Smooth muscle cell (in vitro differentiated cells): ENCODE measurements at regions not wholly inside any gene's neighbourhood (a gene's known extent, or its start where the extent isn't known, plus 50 kb on each side); places are given as distances from the start of the nearest gene placed in this dataset.
"Not testable (repeated sequence)": the region's sequence is repeated elsewhere in the genome, so short reads cannot be mapped to it uniquely, and the experiment has no call there.

Source experiments
- DNase-seq: peaks from one replicate; lab custom pipeline; 2025; ENCODE audit not compliant: unreplicated experiment; lab: John Stamatoyannopoulos, UW
- H2AFZ ChIP-seq: fragments of 200-600 bp; sonication (generic); 2 replicates; pipeline ENCODE4 v1.6.0; 2016; ENCODE audit warnings: antibody characterized with exemption, low read depth, mild to moderate bottlenecking
- H3F3A ChIP-seq: fragments of 200-600 bp; sonication (generic); 2 replicates; pipeline ENCODE4 v1.6.0; 2017; ENCODE audit warnings: antibody characterized with exemption, low read depth
- H3K27ac ChIP-seq: fragments of 200-600 bp; sonication (generic); 2 replicates; pipeline ENCODE4 v1.5.1; 2016; ENCODE audit warnings: low read depth, mild to moderate bottlenecking
- H3K27me3 ChIP-seq: fragments of 200-600 bp; sonication (generic); 2 replicates; pipeline ENCODE4 v1.6.1; 2016; ENCODE audit warnings: low read depth, mild to moderate bottlenecking
- H3K36me3 ChIP-seq: fragments of 200-600 bp; sonication (generic); 2 replicates; pipeline ENCODE4 v1.5.1; 2016; ENCODE audit warnings: low read depth
- H3K4me1 ChIP-seq: fragments of 200-600 bp; sonication (generic); 2 replicates; pipeline ENCODE4 v1.5.1; 2016; ENCODE audit warnings: low read depth
- H3K4me2 ChIP-seq: fragments of 200-600 bp; sonication (generic); 2 replicates; pipeline ENCODE4 v1.6.0; 2016; ENCODE audit warnings: mild to moderate bottlenecking
- H3K4me3 ChIP-seq: fragments of 200-600 bp; sonication (generic); 2 replicates; pipeline ENCODE4 v1.5.1; 2016; ENCODE audit warnings: mild to moderate bottlenecking
- H3K79me2 ChIP-seq: fragments of 200-600 bp; sonication (generic); 2 replicates; pipeline ENCODE4 v1.6.0; 2016; ENCODE audit warnings: low read depth, mild to moderate bottlenecking
- H3K9ac ChIP-seq: fragments of 200-600 bp; sonication (generic); 2 replicates; pipeline ENCODE4 v1.6.0; 2016; ENCODE audit warnings: low read depth
- H3K9me3 ChIP-seq: fragments of 200-600 bp; sonication (generic); replicated peaks from 2 replicates; pipeline ENCODE4 v1.5.1; 2016; ENCODE audit warnings: low read depth
- H4K20me1 ChIP-seq: fragments of 200-600 bp; sonication (generic); 2 replicates; pipeline ENCODE4 v1.6.0; 2016; ENCODE audit warnings: low read depth
- WGBS: methylation state at CpG from one replicate; pipeline ENCODE4 v1.1.7; 2016; ENCODE audit warnings: low lambda C conversion rate; 5-methylcytosine and 5-hydroxymethylcytosine counted together
- TF ChIP-seq, protein P1 (sequence below): fragments of 200-600 bp; sonication (generic); IDR thresholded peaks from 2 replicates; pipeline ENCODE4 v1.5.1; 2017; ENCODE audit warnings: borderline replicate concordance, mild to moderate bottlenecking, antibody characterized with exemption; ENCODE audit not compliant: insufficient read depth, poor library complexity, severe bottlenecking

DNA sequence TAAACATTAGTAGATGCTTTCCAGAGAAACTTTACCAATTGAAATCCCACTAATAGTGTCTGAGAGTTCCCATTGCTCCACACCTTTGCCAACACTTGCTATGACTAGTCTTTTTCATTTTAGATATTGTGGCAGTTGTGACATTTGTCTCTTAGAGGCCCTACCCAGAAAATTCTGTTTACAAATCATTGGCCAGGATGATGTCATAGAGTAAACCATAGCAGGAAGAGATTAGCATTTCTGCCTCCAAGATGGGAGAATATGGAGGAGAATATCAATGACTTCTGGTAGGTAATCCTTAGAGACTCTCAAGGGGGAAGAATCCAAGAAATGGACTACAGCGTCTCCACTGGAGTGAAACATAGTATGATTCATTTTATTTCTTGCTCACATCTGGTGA is 291.0 kb upstream of the CNTN3 start:
- Histone ChIP-seq H3K4me2 (no peak overlapping the region), H4K20me1 (no peaks in the 10 kb centered on the region), H3K79me2 (no peaks in the 10 kb centered on the region), H3K4me3 (no peak overlapping the region), H2AFZ (no peak overlapping the region), H3K36me3 (no peaks in the 10 kb centered on the region), H3F3A (no peaks in the 10 kb centered on the region), H3K9ac (no peak overlapping the region), H3K27me3 (no peaks in the 10 kb centered on the region), H3K27ac (peak overlapping the region; percentile 41), H3K9me3 (no peaks in the 10 kb centered on the region), H3K4me1 (no peaks in the 10 kb centered on the region)
- DNase-seq, result no peak
- TF ChIP-seq, protein P1, sequence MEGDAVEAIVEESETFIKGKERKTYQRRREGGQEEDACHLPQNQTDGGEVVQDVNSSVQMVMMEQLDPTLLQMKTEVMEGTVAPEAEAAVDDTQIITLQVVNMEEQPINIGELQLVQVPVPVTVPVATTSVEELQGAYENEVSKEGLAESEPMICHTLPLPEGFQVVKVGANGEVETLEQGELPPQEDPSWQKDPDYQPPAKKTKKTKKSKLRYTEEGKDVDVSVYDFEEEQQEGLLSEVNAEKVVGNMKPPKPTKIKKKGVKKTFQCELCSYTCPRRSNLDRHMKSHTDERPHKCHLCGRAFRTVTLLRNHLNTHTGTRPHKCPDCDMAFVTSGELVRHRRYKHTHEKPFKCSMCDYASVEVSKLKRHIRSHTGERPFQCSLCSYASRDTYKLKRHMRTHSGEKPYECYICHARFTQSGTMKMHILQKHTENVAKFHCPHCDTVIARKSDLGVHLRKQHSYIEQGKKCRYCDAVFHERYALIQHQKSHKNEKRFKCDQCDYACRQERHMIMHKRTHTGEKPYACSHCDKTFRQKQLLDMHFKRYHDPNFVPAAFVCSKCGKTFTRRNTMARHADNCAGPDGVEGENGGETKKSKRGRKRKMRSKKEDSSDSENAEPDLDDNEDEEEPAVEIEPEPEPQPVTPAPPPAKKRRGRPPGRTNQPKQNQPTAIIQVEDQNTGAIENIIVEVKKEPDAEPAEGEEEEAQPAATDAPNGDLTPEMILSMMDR, result no peak
- WGBS, result 96% methylated on average over 1 of the region's 1 CpG

DNA sequence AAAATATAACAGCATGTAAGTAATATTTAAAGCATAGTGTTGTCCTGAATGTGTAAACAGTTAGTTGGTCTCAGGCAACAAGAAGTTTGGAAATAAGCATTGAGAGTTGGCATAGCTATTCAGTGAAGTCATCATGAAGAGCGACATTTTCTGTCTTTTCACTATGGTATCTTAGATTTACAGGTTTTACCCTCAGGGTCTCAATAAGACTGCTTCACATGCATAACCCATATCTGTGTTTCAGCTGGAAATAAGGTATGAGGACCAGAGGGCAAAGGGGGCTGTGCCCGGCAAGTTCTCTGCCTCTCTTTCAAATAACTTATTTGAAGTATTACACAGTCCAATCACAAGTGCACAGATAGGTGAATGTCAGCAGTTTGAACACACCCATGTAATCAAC is 290.2 kb upstream of the CNTN3 start:
- WGBS, result 85% methylated on average over 2 of the region's 2 CpGs
- H3K36me3 ChIP-seq, result no peaks in the 10 kb centered on the region
- no peaks in the 10 kb centered on the region for H3K27me3 ChIP-seq
- H2AFZ ChIP-seq, result no peak overlapping the region
- H3K27ac ChIP-seq, result no peak overlapping the region
- no peak overlapping the region for H3K4me2 ChIP-seq
- H3K79me2 ChIP-seq, result no peaks in the 10 kb centered on the region
- H3K4me1 ChIP-seq, result no peaks in the 10 kb centered on the region
- no peak overlapping the region for H3K9ac ChIP-seq
- DNase-seq, result no peak
- no peaks in the 10 kb centered on the region for H4K20me1 ChIP-seq
- H3K4me3 ChIP-seq, result no peak overlapping the region
- TF ChIP-seq, protein P1, result no peak
- H3F3A ChIP-seq, result no peaks in the 10 kb centered on the region
- no peaks in the 10 kb centered on the region for H3K9me3 ChIP-seq

DNA sequence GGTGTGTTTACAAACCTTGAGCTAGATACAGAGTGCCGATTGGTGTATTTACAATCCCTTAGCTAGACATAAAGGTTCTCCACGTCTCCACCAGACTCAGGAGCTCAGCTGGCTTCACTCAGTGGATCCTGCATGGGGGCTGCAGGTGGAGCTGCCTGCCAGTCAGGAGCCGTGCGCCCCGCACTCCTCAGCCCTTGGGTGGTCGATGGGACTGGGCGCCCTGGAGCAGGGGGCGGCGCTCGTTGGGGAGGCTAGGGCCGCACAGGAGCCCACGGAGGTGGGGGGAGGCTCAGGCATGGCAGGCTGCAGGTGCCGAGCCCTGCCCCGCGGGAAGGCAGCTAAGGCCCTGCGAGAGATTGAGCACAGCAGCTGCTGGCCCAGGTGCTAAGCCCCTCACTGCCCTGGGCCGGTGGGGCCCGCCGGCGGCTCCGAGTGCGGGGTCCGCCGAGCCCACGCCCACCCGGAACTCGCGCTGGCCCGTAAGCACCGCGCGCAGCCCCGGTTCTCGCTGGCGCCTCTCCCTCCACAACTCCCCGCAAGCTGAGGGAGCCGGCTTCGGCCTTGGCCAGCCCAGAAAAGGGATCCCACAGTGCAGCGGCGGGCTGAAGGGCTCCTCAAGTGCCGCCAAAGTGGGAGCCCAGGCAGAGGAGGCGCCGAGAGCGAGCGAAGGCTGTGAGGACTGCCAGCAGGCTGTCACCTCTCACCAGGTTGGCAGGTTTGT is 285.5 kb upstream of the CNTN3 start:
- not testable (repeated sequence) for H3K9ac ChIP-seq, DNase-seq, H3K4me1 ChIP-seq, H4K20me1 ChIP-seq, H3K4me3 ChIP-seq, H2AFZ ChIP-seq, H3K27ac ChIP-seq, H3F3A ChIP-seq, H3K9me3 ChIP-seq, H3K4me2 ChIP-seq, H3K79me2 ChIP-seq, H3K36me3 ChIP-seq, H3K27me3 ChIP-seq
- 98% methylated on average over 45 of the region's 45 CpGs for WGBS

DNA sequence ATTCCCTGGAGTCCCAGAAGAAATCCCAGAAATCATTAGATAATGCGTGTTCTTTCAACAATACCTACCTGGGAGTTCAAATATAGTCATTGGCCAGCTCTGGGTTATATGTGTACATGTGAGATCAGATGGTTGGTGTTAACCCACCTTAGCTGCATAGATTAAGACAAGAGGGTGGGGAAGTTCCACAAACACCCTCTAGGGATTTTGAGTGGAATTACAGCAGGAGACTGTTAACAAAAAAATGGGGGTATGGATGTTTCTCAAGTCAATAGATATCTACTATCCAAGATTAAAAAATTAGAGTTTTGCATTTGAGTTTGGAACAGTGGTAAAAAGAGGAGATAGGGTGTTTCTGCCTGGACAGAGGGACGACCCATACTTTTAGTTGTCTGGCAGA is 282.5 kb upstream of the CNTN3 start:
- TF ChIP-seq, protein P1, result peak; percentile 36
- H3K27ac ChIP-seq, result no peak overlapping the region
- DNase-seq, result no peak
- H2AFZ ChIP-seq, result no peak overlapping the region
- H3K9me3 ChIP-seq, result no peaks in the 10 kb centered on the region
- H4K20me1 ChIP-seq, result no peaks in the 10 kb centered on the region
- no peaks in the 10 kb centered on the region for H3F3A ChIP-seq
- 54% methylated on average over 2 of the region's 2 CpGs for WGBS
- H3K4me3 ChIP-seq, result no peak overlapping the region
- no peaks in the 10 kb centered on the region for H3K79me2 ChIP-seq
- no peak overlapping the region for H3K4me2 ChIP-seq
- no peaks in the 10 kb centered on the region for H3K36me3 ChIP-seq
- H3K27me3 ChIP-seq, result no peaks in the 10 kb centered on the region
- no peaks in the 10 kb centered on the region for H3K4me1 ChIP-seq
- no peak overlapping the region for H3K9ac ChIP-seq
